GM12892 (cell line): ENCODE measurements at regions not wholly inside any gene's neighbourhood (a gene's known extent, or its start where the extent isn't known, plus 50 kb on each side); places are given as distances from the start of the nearest gene placed in this dataset.

Source experiments
- POLR2A ChIP-seq: IDR thresholded peaks from 2 replicates; pipeline ENCODE4 v1.6.1; 2011; ENCODE audit warnings: low read depth, low read length, control low read depth
- POLR2AphosphoS5 ChIP-seq: IDR thresholded peaks from 2 replicates; pipeline ENCODE4 v1.6.1; 2011; ENCODE audit warnings: low read depth, low read length, control low read depth
- TAF1 ChIP-seq: IDR thresholded peaks from 2 replicates; pipeline ENCODE4 v1.6.1; 2011; ENCODE audit warnings: low read depth, mild to moderate bottlenecking, control low read depth, low read length, borderline replicate concordance

- TF ChIP-seq POLR2A: no peak
- TF ChIP-seq TAF1: no peak
- no peak for TF ChIP-seq POLR2AphosphoS5
Measured at GRCh38 chr19:30178721-30179402, 193.3 kb upstream of the ZNF536 start.
